ENCODE measurements at regions not wholly inside any gene's neighbourhood (a gene's known extent, or its start where the extent isn't known, plus 50 kb on each side); places are given as distances from the start of the nearest gene placed in this dataset.
"Not testable (repeated sequence)": the region's sequence is repeated elsewhere in the genome, so short reads cannot be mapped to it uniquely, and the experiment has no call there.

DNA sequence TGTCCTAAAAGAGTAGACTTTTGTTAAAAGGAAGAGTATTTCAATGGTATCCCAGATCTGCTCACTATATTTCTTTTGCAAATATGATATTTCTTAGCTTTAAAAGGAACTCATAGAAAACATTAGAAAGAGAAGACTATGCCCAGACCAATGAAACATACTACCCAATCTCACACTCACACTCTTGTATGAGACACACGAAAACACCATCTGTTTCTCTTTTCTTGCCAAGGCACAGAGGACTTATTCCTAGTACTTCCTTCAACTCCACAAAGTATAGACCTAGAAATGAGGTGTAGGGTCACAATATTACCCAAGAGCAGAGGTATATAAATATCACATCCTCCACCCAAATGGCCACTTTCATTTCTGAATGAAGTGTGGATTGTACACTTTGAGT lies 292.4 kb upstream of the ACO1 start:
- no peaks in the 10 kb centered on the region for H3K79me2 ChIP-seq (ENCODE audit: insufficient read depth, low read length)
- no peak overlapping the region for H3K9ac ChIP-seq (ENCODE audit: low read length)
- H3K4me3 ChIP-seq (ENCODE audit: low read depth, low read length, poor library complexity, severe bottlenecking): no peak overlapping the region
- H3K36me3 ChIP-seq (ENCODE audit: insufficient read depth, low read length): no peaks in the 10 kb centered on the region
- H3K9me3 ChIP-seq (ENCODE audit: low read length): no peaks in the 10 kb centered on the region
- TF ChIP-seq, protein P1, sequence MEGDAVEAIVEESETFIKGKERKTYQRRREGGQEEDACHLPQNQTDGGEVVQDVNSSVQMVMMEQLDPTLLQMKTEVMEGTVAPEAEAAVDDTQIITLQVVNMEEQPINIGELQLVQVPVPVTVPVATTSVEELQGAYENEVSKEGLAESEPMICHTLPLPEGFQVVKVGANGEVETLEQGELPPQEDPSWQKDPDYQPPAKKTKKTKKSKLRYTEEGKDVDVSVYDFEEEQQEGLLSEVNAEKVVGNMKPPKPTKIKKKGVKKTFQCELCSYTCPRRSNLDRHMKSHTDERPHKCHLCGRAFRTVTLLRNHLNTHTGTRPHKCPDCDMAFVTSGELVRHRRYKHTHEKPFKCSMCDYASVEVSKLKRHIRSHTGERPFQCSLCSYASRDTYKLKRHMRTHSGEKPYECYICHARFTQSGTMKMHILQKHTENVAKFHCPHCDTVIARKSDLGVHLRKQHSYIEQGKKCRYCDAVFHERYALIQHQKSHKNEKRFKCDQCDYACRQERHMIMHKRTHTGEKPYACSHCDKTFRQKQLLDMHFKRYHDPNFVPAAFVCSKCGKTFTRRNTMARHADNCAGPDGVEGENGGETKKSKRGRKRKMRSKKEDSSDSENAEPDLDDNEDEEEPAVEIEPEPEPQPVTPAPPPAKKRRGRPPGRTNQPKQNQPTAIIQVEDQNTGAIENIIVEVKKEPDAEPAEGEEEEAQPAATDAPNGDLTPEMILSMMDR (IDR thresholded peaks at IDR 0.05; ENCODE audit: low read length): no peak
- TF ChIP-seq EZH2 (IDR thresholded peaks at IDR 0.05; ENCODE audit: borderline replicate concordance, low read length): no peak
- H2AFZ ChIP-seq (ENCODE audit: low read length): no peak overlapping the region
- H3K4me2 ChIP-seq (ENCODE audit: low read length): no peak overlapping the region
- no peaks in the 10 kb centered on the region for H3F3A ChIP-seq (ENCODE audit: insufficient read depth, low read length)
- H3K27ac ChIP-seq (ENCODE audit: low read depth, low read length, poor library complexity, severe bottlenecking): no peak overlapping the region
- H3K9me2 ChIP-seq (ENCODE audit: low read depth, low read length): no peaks in the 10 kb centered on the region
- H3K27me3 ChIP-seq (ENCODE audit: insufficient read depth, low read length): no peaks in the 10 kb centered on the region
- H4K20me1 ChIP-seq (ENCODE audit: insufficient read depth, low read length): no peaks in the 10 kb centered on the region
- H3K4me1 ChIP-seq (ENCODE audit: insufficient read depth, low read length, severe bottlenecking): no peaks in the 10 kb centered on the region

DNA sequence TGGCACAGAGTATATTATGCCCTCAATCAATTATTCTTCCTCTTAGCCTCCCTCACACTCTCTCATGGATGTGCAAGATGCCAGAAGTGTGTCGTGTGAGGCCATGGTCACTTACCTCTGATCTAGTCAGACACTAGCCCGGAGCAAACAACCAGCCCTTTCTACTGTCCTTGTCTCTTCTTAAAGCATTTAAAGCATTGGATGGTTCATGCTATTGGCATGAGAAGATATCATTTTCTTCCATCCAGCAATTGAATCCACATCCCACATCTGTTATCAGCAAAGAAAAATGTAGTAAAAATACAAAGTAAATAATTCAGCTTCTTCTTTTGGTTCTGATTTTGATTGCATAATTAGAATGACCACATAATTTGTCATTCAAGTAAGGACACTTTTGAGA lies 267.2 kb upstream of the ACO1 start:
- H3F3A ChIP-seq (ENCODE audit: insufficient read depth, low read length): no peaks in the 10 kb centered on the region

DNA sequence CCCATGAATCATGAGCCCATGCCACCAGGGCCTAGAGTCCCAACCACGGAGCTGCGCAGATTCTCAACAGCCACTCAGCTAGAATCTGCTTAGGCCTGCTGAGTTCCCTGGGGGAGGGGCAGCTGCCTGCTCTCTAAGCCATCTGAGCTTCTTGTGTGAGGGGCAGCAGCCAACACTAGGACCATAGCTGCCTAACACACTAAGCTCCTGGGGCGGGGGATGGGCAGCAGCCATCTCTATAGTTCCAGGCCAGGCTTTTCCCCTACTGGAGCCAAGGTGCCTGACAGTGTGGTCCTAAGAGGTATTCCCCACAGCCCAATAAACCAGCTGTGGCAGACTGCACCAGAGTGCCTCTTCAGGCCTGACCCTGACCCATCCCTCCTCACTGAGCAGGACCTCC lies 255.9 kb upstream of the ACO1 start:
- H3K27me3 ChIP-seq (ENCODE audit: insufficient read depth, low read length): no peaks in the 10 kb centered on the region
- H3K4me2 ChIP-seq (ENCODE audit: low read length): no peak overlapping the region
- H3K4me1 ChIP-seq (ENCODE audit: insufficient read depth, low read length, severe bottlenecking): no peaks in the 10 kb centered on the region
- no peaks in the 10 kb centered on the region for H3K79me2 ChIP-seq (ENCODE audit: insufficient read depth, low read length)
- no peaks in the 10 kb centered on the region for H3K9me3 ChIP-seq (ENCODE audit: low read length)
- no peak for TF ChIP-seq EZH2 (IDR thresholded peaks at IDR 0.05; ENCODE audit: borderline replicate concordance, low read length)
- TF ChIP-seq, protein P1 (IDR thresholded peaks at IDR 0.05; ENCODE audit: low read length): no peak
- H3K4me3 ChIP-seq (ENCODE audit: low read depth, low read length, poor library complexity, severe bottlenecking): no peak overlapping the region
- no peak overlapping the region for H2AFZ ChIP-seq (ENCODE audit: low read length)
- H4K20me1 ChIP-seq (ENCODE audit: insufficient read depth, low read length): no peaks in the 10 kb centered on the region
- no peaks in the 10 kb centered on the region for H3F3A ChIP-seq (ENCODE audit: insufficient read depth, low read length)
- H3K9ac ChIP-seq (ENCODE audit: low read length): no peak overlapping the region
- H3K27ac ChIP-seq (ENCODE audit: low read depth, low read length, poor library complexity, severe bottlenecking): no peak overlapping the region
- no peaks in the 10 kb centered on the region for H3K36me3 ChIP-seq (ENCODE audit: insufficient read depth, low read length)
- H3K9me2 ChIP-seq (ENCODE audit: low read depth, low read length): no peaks in the 10 kb centered on the region

More for the DNA sequence above, 267.2 kb upstream of the ACO1 start:
- Histone ChIP-seq H3K4me1 (ENCODE audit: insufficient read depth, low read length, severe bottlenecking) (no peaks in the 10 kb centered on the region), H3K36me3 (ENCODE audit: insufficient read depth, low read length) (no peaks in the 10 kb centered on the region), H3K9me2 (ENCODE audit: low read depth, low read length) (no peaks in the 10 kb centered on the region), H3K9ac (ENCODE audit: low read length) (no peak overlapping the region), H2AFZ (ENCODE audit: low read length) (no peak overlapping the region), H3K27me3 (ENCODE audit: insufficient read depth, low read length) (no peaks in the 10 kb centered on the region), H4K20me1 (ENCODE audit: insufficient read depth, low read length) (no peaks in the 10 kb centered on the region), H3K4me2 (ENCODE audit: low read length) (no peak overlapping the region), H3K4me3 (ENCODE audit: low read depth, low read length, poor library complexity, severe bottlenecking) (no peak overlapping the region), H3K9me3 (ENCODE audit: low read length) (no peaks in the 10 kb centered on the region), H3K79me2 (ENCODE audit: insufficient read depth, low read length) (no peaks in the 10 kb centered on the region), H3K27ac (ENCODE audit: low read depth, low read length, poor library complexity, severe bottlenecking) (no peak overlapping the region)
- no peak for TF ChIP-seq EZH2 (IDR thresholded peaks at IDR 0.05; ENCODE audit: borderline replicate concordance, low read length)
- TF ChIP-seq, protein P1 (IDR thresholded peaks at IDR 0.05; ENCODE audit: low read length): no peak

DNA sequence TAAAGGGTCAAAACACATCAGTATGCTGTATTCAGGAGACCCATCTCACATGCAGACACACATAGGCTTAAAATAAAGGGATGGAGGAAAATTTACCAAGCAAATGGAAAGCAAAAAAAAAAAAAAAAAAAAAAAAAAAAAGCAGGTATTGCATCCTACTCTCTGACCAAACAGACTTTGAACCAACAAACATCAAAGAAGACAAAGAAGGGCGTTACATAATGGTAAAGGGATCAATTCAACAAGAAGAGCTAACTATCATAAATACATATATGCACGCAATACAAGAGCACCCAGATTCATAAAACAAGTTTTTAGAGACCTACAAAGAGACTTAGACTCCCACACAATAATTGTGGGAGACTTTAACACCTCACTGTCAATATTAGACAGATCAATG lies 253.7 kb upstream of the ACO1 start:
- H3K4me3 ChIP-seq (ENCODE audit: low read depth, low read length, poor library complexity, severe bottlenecking); H3K27ac ChIP-seq (ENCODE audit: low read depth, low read length, poor library complexity, severe bottlenecking); H3K79me2 ChIP-seq (ENCODE audit: insufficient read depth, low read length); H4K20me1 ChIP-seq (ENCODE audit: insufficient read depth, low read length); H3K4me2 ChIP-seq (ENCODE audit: low read length); H3K9me3 ChIP-seq (ENCODE audit: low read length); H3K9me2 ChIP-seq (ENCODE audit: low read depth, low read length); H3K27me3 ChIP-seq (ENCODE audit: insufficient read depth, low read length); H3K9ac ChIP-seq (ENCODE audit: low read length); H2AFZ ChIP-seq (ENCODE audit: low read length); H3F3A ChIP-seq (ENCODE audit: insufficient read depth, low read length); H3K4me1 ChIP-seq (ENCODE audit: insufficient read depth, low read length, severe bottlenecking); H3K36me3 ChIP-seq (ENCODE audit: insufficient read depth, low read length): not testable (repeated sequence)
